ENCODE measurements at regions not wholly inside any gene's neighbourhood (a gene's known extent, or its start where the extent isn't known, plus 50 kb on each side); places are given as distances from the start of the nearest gene placed in this dataset.

DNA sequence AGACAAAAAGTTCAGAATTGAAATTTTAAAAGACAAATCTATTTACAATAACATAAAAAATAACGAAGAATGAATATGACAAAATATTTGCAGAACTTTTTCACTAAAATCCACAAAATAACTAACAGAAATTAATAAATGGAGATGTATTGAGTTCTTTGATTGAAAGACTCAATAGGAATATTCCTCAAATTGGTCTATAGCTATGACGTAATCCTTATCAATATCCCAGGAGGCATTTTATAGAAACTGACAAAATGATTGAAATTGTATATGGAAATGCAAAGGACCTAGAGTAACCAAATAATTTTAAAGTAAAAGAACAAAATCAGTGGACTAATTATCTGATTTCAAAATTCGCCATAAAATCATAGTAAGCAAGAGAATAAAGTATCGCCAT, 328.7 kb downstream of the MED10 start:
- H3K4me3 ChIP-seq (ENCODE audit: low read depth, low read length): no peak overlapping the region
- no peak for DNase-seq (ENCODE audit: low read depth)
- TF ChIP-seq POLR2A (IDR thresholded peaks at IDR 0.05; ENCODE audit: extremely low read depth, insufficient read length) (no peak), MYC (IDR thresholded peaks at IDR 0.05; ENCODE audit: low read depth, low read length) (no peak)
- TF ChIP-seq, protein P1, sequence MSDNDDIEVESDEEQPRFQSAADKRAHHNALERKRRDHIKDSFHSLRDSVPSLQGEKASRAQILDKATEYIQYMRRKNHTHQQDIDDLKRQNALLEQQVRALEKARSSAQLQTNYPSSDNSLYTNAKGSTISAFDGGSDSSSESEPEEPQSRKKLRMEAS (IDR thresholded peaks at IDR 0.05; ENCODE audit: low read depth, low read length): no peak
- TF ChIP-seq, protein P2, sequence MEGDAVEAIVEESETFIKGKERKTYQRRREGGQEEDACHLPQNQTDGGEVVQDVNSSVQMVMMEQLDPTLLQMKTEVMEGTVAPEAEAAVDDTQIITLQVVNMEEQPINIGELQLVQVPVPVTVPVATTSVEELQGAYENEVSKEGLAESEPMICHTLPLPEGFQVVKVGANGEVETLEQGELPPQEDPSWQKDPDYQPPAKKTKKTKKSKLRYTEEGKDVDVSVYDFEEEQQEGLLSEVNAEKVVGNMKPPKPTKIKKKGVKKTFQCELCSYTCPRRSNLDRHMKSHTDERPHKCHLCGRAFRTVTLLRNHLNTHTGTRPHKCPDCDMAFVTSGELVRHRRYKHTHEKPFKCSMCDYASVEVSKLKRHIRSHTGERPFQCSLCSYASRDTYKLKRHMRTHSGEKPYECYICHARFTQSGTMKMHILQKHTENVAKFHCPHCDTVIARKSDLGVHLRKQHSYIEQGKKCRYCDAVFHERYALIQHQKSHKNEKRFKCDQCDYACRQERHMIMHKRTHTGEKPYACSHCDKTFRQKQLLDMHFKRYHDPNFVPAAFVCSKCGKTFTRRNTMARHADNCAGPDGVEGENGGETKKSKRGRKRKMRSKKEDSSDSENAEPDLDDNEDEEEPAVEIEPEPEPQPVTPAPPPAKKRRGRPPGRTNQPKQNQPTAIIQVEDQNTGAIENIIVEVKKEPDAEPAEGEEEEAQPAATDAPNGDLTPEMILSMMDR (IDR thresholded peaks at IDR 0.05; ENCODE audit: low read depth, low read length): no peak

DNA sequence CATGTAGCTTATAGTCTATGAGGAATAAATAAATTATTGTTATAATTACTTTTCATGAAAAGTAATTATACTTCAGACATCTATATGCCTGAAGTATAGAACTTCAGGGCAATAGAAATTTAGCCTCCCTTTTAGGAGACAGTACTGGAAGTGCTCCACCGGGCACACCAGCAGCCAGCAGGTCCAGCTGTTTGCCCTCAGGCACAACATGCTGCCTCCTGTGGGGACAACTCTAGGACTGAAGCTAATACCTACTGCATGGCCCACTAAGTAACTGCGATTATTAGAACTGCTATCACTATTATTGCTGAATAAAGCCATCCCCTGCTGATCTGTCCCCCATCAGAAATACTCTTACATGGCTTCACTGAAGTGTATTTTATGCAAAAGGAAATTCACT, 329.6 kb downstream of the MED10 start:
- no peak for TF ChIP-seq MYC (IDR thresholded peaks at IDR 0.05; ENCODE audit: low read depth, low read length)
- TF ChIP-seq, protein P2 (IDR thresholded peaks at IDR 0.05; ENCODE audit: low read depth, low read length): no peak
- no peak for TF ChIP-seq POLR2A (IDR thresholded peaks at IDR 0.05; ENCODE audit: extremely low read depth, insufficient read length)
- TF ChIP-seq, protein P1 (IDR thresholded peaks at IDR 0.05; ENCODE audit: low read depth, low read length): no peak
- H3K4me3 ChIP-seq (ENCODE audit: low read depth, low read length): no peak overlapping the region
- no peak for DNase-seq (ENCODE audit: low read depth)

DNA sequence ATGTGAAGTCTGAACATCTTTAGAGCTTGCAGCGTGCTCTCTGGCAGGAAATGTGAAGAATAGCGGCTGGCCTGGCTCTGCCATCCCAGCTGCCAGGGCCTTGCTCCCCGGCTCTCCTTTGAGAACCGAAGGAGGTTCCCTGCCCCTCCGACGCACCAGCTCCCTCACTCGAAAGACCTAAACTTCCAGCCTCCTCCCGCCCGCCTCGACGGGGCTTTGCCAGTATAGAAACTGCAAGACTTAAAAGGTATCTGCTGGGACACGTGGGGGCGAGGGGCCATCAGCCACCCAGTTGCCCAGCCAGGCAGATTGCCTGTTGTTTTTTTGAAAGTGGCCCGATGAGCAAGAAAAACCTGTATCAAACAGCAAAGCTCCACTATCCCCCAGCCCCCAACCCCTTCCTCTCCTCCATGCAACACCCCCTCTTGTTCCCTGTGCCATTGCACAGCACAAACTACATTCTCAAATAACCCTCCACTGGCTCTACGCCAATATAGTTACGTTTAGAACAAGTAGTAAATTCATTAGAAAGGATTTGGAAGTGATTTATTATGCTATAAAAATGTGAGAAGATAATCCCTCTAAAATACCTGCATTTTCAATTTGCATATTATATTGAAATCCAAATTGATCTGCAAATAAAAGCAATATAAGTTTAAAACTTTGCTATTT, 331.9 kb downstream of the MED10 start:
- H3K4me3 ChIP-seq (ENCODE audit: low read depth, low read length): no peak overlapping the region
- TF ChIP-seq, protein P1 (IDR thresholded peaks at IDR 0.05; ENCODE audit: low read depth, low read length): no peak
- TF ChIP-seq POLR2A (IDR thresholded peaks at IDR 0.05; ENCODE audit: extremely low read depth, insufficient read length) (no peak), MYC (IDR thresholded peaks at IDR 0.05; ENCODE audit: low read depth, low read length) (no peak)
- TF ChIP-seq, protein P2 (IDR thresholded peaks at IDR 0.05; ENCODE audit: low read depth, low read length): no peak
- DNase-seq (ENCODE audit: low read depth): no peak

DNA sequence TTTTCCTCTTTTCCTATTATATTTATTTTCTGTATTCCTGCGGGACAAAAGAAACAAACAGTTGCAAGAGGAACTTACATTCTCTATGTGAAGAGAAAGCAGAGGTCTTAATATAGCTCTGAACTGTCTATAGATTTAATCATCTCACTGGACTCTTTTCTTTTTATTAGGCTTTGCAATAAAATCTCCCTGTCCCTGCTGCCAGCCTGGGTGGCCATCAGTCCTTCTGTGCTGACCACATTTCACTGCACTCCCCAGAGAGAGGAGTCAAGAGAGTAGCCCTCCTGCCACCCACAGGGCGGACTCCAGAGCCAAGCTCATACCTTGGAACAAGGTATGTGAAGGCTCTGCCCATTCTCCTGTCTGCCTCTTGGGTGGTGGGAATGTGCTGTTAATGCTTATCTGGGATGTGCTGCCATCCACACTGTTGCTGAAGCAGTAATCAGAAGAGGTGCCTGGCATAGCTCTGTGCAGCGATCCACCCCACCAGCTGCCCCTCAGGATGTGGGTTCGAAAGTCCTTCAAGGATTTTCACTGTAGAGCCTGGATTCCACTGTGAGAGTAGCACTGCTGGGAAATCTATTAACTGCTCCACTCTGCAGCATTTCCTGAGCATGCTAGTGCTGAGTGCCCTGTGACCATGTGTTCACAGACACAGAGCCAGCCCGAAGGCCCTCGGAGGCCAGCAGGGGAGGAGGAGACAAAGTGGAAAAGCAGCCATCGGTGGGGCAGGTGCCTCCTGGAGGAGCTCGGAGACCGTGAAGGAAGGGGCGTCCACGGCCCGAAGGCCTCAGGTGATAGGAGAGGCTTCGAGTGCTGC, 334.6 kb downstream of the MED10 start:
- no peak overlapping the region for H3K4me3 ChIP-seq (ENCODE audit: low read depth, low read length)
- TF ChIP-seq, protein P1 (IDR thresholded peaks at IDR 0.05; ENCODE audit: low read depth, low read length): no peak
- TF ChIP-seq MYC (IDR thresholded peaks at IDR 0.05; ENCODE audit: low read depth, low read length) (no peak), POLR2A (IDR thresholded peaks at IDR 0.05; ENCODE audit: extremely low read depth, insufficient read length) (no peak)
- TF ChIP-seq, protein P2 (IDR thresholded peaks at IDR 0.05; ENCODE audit: low read depth, low read length): no peak
- no peak for DNase-seq (ENCODE audit: low read depth)

DNA sequence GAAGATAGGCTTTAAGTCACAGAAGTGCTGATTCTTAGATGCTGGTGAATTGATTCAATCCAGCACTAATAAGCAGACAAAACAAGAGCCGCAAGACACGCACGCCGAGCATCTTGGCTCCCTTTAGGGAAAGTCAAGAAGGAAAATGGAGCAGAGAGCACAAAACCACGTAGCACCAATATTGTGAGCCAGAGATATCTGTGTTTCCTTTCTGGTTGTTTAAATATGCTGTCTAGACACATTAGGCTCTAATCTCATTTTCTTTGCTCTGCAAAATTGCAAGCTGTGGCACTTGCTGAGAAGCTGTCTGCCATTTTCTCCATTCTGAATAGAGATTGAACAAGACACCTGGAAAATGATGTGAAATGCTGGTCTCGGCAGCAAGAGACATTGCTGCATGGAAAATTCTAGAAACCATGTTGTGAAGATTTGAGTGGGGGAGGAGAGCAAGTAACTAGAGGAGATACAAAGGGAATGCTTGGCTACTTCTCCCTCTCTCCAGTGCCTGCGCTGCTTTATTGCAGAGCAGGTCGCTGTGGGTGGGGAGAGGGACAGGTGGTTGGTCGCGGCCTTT, 336.3 kb downstream of the MED10 start:
- H3K4me3 ChIP-seq (ENCODE audit: low read depth, low read length): no peak overlapping the region
- DNase-seq (ENCODE audit: low read depth): no peak
- TF ChIP-seq MYC (IDR thresholded peaks at IDR 0.05; ENCODE audit: low read depth, low read length): no peak
- TF ChIP-seq, protein P1 (IDR thresholded peaks at IDR 0.05; ENCODE audit: low read depth, low read length): no peak
- TF ChIP-seq POLR2A (IDR thresholded peaks at IDR 0.05; ENCODE audit: extremely low read depth, insufficient read length): no peak
- TF ChIP-seq, protein P2 (IDR thresholded peaks at IDR 0.05; ENCODE audit: low read depth, low read length): no peak

Data from NB4 (cell line).